Activated CD4-positive, alpha-beta T cell treated with anti-CD3 and anti-CD28 coated beads, Interleukin-2, amount 10 ng/mL, durations not matched to agents 7 days and 5 days (primary cell): ENCODE measurements at regions not wholly inside any gene's neighbourhood (a gene's known extent, or its start where the extent isn't known, plus 50 kb on each side); places are given as distances from the start of the nearest gene placed in this dataset.

Experiments used
- CTCF ChIA-PET: fragments of 350-600 bp; sonication (Branson Sonifier 250); formaldehyde crosslinking; loops from one replicate; lab custom pipeline; 2021; ENCODE audit warnings: antibody characterized with exemption; lab: Charles Lee
- POLR2A ChIA-PET: fragments of 350-600 bp; sonication (Branson Sonifier 250); formaldehyde crosslinking; loops from one replicate; lab custom pipeline; 2021; ENCODE audit warnings: antibody characterized with exemption; lab: Charles Lee
- DNase-seq: peaks from one replicate; pipeline ENCODE4 v3.0.0-alpha.2; 2020
- H3K27ac Mint-ChIP-seq: one replicate; pipeline ENCODE4 v1.8.0; 2021; ENCODE audit warnings: mild to moderate bottlenecking, moderate library complexity, mixed read lengths
- H3K27me3 Mint-ChIP-seq: one replicate; pipeline ENCODE4 v1.8.0; 2021; ENCODE audit warnings: mixed read lengths
- H3K36me3 Mint-ChIP-seq: one replicate; pipeline ENCODE4 v1.8.0; 2021; ENCODE audit warnings: low read depth, mixed read lengths
- H3K4me1 Mint-ChIP-seq: one replicate; pipeline ENCODE4 v1.8.0; 2021; ENCODE audit warnings: mixed read lengths
- H3K4me3 Mint-ChIP-seq: one replicate; pipeline ENCODE4 v1.8.0; 2021; ENCODE audit warnings: mild to moderate bottlenecking, moderate library complexity, mixed read lengths
- H3K9me3 Mint-ChIP-seq: one replicate; pipeline ENCODE4 v1.8.0; 2021; ENCODE audit warnings: mixed read lengths

DNA sequence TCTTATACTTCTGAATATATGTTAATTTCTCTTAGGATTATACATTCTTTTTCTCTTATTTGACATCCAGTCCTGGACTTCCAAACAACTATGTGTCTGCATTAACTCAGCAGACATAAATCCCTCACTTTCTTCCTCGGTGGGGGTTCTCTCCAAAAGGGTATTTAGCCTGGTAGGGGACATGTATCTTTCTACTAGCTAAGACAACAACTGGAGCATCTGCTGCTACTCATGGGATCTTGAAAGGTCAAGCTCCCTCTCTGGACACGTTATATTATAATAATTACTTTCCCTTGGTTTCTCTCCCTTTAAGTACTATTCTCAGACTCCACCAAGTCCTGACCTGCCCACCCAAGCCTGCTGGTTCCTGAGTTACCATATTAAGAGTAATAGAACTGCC is 983.7 kb upstream of the FLRT2 start:
- no peak overlapping the region for H3K27ac Mint-ChIP-seq
- no peak overlapping the region for H3K4me3 Mint-ChIP-seq
- CTCF ChIA-PET: no interaction called here
- DNase-seq: no peak
- peaks cover 10% of the 10 kb centered on the region for H3K9me3 Mint-ChIP-seq
- no peaks in the 10 kb centered on the region for H3K27me3 Mint-ChIP-seq
- POLR2A ChIA-PET: no interaction called here
- no peaks in the 10 kb centered on the region for H3K36me3 Mint-ChIP-seq
- no peaks in the 10 kb centered on the region for H3K4me1 Mint-ChIP-seq

DNA sequence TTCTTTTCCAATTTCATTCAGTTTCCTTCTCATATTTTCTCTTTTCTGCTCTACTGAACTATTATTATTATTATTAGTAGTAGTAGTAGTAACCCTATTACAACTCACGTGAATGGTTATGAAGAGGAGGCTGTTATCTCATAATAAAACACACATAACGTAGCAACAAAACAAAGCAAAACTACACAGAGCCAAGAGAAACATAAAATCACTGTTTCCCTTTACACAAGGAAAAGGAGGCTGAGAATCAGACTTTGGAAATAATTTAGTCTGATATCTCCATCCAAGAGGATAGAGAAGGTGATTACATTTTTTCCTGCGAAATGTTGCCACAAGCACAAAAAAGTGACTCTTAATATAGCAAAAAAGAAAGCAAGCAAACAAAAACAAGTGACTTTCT is 975.8 kb upstream of the FLRT2 start:
- Mint-ChIP-seq H3K4me1 (no peaks in the 10 kb centered on the region), H3K27me3 (no peaks in the 10 kb centered on the region), H3K36me3 (no peaks in the 10 kb centered on the region), H3K4me3 (no peak overlapping the region), H3K27ac (no peak overlapping the region), H3K9me3 (peaks cover 19% of the 10 kb centered on the region)
- POLR2A ChIA-PET: no interaction called here
- DNase-seq: no peak
- CTCF ChIA-PET: no interaction called here

DNA sequence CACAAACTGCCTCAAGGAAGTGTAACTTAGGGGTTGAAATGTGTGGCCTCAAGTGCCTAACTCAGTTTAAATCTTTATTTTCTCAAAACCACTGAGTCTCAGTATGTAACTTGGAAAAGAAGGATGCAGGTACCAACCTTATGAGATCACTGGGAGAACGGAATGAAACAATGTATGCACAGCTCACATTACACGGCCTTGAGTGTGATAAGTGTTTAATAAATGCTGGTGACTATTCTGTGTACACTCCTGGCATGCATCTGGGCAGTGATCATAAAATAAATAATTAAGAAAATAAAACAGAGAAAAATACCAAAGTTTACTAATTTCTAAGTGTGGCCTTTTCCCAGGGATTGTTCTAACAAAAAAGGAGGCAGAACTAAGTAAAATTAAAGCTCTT is 974.5 kb upstream of the FLRT2 start:
- POLR2A ChIA-PET: no interaction called here
- CTCF ChIA-PET: no interaction called here
- no peak for DNase-seq
- Mint-ChIP-seq H3K27me3 (no peaks in the 10 kb centered on the region), H3K9me3 (peaks cover 15% of the 10 kb centered on the region), H3K27ac (no peak overlapping the region), H3K4me1 (no peaks in the 10 kb centered on the region), H3K4me3 (no peak overlapping the region), H3K36me3 (no peaks in the 10 kb centered on the region)

DNA sequence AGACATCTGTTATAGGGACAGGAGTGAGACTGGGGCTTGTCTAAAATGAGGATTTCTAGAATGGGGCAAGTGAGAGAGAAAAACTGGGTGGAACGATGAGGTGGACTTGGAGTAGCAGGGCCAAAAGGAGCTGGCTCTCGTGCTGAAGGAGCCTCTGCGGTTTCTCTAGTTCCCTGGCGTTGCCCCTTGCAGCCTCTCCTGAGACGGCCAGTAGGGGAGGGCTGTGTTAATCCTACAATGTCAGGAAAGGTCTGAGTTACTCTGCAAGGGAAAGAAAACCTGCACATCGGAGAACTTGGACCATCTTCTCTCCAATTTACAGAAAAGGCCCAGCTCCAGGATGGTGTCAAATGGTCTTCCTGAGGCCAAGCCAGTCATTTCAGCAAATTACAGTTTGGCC is 963.8 kb upstream of the FLRT2 start:
- no peak for DNase-seq
- no peak overlapping the region for H3K27ac Mint-ChIP-seq
- H3K36me3 Mint-ChIP-seq: no peaks in the 10 kb centered on the region
- H3K9me3 Mint-ChIP-seq: peaks cover 9% of the 10 kb centered on the region
- no peak overlapping the region for H3K4me3 Mint-ChIP-seq
- no peaks in the 10 kb centered on the region for H3K27me3 Mint-ChIP-seq
- no peaks in the 10 kb centered on the region for H3K4me1 Mint-ChIP-seq
- ChIA-PET POLR2A (no interaction called here), CTCF (no interaction called here)

DNA sequence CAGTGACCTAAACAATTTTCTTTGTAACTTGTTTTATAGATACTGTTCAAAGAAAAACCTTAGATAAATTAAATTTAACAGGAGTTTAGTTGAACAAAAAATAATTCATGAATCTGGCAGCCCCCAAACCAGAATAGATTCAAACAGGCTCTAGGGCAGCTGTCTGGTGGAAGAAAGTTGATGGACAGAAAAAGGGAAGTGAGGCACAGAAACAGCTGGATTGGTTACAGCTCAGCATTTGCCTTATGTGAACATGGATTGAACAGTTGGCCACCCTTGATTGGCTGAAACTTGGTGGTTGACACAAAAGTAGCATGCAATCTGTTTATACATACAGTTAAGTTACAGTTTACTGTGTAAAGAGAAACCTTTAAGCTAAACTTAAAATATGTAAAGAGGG is 954.3 kb upstream of the FLRT2 start:
- no peak for DNase-seq
- Mint-ChIP-seq H3K36me3 (no peaks in the 10 kb centered on the region), H3K27me3 (no peaks in the 10 kb centered on the region), H3K4me1 (no peaks in the 10 kb centered on the region), H3K9me3 (peaks cover 3% of the 10 kb centered on the region), H3K27ac (no peak overlapping the region), H3K4me3 (no peak overlapping the region)
- CTCF ChIA-PET: no interaction called here
- POLR2A ChIA-PET: no interaction called here

DNA sequence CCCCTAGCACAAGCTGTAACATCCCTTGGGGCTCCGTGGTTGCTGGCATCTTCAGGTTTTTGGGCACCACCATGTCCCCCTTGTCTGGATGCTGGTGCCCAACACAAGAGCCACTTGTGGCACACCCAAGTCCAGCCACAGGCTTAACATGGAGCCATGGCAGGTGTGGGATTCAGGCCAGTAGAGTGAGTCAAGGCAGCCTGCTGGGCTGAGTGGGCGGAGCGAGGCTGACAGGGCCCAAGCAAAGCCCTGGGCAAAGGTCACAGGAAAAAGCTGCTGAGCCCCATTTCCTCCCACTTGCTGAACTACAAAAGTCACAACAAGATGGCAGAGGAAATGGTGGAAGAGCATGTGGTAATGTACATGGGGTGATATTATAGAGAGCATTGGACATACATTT is 950.7 kb upstream of the FLRT2 start:
- H3K27ac Mint-ChIP-seq: no peak overlapping the region
- POLR2A ChIA-PET: no interaction called here
- H3K27me3 Mint-ChIP-seq: no peaks in the 10 kb centered on the region
- no peaks in the 10 kb centered on the region for H3K36me3 Mint-ChIP-seq
- H3K4me3 Mint-ChIP-seq: no peak overlapping the region
- CTCF ChIA-PET: no interaction called here
- DNase-seq: no peak
- no peaks in the 10 kb centered on the region for H3K4me1 Mint-ChIP-seq
- H3K9me3 Mint-ChIP-seq: no peaks in the 10 kb centered on the region

DNA sequence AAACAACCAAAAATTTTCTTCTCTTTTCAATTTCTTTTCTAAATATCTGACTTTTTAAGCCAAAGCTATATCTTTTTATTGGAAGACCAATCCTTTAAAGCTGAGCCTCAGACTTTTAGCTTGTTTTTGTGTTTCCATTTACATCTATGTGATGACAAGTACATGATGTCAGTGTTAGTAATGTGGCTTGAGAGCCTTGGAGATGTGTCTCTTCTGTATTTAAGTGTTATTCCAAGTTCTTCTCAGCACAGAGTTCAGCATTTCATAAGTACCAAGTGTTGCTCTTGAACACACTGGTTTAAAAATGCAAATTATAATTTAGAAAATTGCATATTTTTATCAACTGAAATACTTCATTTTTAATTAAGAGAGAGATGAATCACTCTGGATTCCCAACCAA is 948.9 kb upstream of the FLRT2 start:
- Mint-ChIP-seq H3K4me3 (no peak overlapping the region), H3K9me3 (no peaks in the 10 kb centered on the region), H3K4me1 (no peaks in the 10 kb centered on the region), H3K27me3 (no peaks in the 10 kb centered on the region), H3K27ac (no peak overlapping the region), H3K36me3 (no peaks in the 10 kb centered on the region)
- ChIA-PET POLR2A (no interaction called here), CTCF (no interaction called here)
- no peak for DNase-seq

DNA sequence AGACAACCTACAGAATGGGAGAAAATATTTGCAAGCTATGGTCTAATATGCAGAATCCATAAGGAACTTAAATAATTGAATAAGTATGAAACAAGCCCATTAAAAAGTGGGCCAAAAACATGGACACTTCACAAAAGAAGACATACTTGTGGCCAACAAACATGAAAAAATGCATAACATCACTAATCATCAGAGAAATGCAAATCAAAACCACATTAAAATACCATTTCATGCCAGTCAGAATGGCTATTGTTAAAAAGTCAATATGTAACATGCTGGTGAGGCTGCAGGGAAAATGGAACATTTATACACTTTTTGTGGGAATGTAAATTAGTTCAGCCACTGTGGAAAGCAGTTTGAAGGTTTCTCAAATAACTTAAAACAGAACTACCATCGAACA is 945.4 kb upstream of the FLRT2 start:
- POLR2A ChIA-PET: no interaction called here
- Mint-ChIP-seq H3K4me1 (no peaks in the 10 kb centered on the region), H3K27me3 (no peaks in the 10 kb centered on the region), H3K4me3 (no peak overlapping the region), H3K27ac (no peak overlapping the region), H3K36me3 (no peaks in the 10 kb centered on the region), H3K9me3 (no peaks in the 10 kb centered on the region)
- DNase-seq: no peak
- CTCF ChIA-PET: no interaction called here

DNA sequence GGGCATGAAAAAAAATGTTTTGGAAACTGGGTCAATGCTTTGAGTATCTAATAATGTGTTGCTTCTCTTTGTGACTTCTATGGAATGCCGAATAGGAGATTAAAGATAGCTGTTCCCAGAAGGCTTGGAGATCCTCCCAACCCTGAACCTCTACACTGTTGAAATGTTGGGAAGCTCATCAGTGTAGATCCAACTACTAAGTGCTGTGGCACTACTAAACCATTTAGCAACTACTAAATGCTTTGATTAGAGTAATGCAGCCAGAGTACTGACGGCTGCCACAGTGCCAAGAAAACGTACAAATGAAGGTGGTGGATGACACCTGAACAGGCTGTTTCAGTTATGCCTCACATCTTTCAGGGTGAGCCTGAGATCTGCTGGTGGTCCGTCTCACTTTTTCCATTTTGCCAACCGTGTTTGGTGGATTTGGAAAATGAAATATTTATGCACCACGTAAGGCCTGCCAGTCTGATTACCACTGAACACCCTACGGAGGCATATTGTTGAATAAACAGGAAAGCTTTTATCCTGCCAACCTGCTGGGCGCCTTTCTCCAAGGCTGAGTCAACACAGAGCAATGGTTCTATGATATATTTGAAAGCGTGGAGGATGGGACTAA is 938.0 kb upstream of the FLRT2 start:
- CTCF ChIA-PET: no interaction called here
- H3K4me3 Mint-ChIP-seq: no peak overlapping the region
- H3K4me1 Mint-ChIP-seq: no peaks in the 10 kb centered on the region
- H3K27me3 Mint-ChIP-seq: no peaks in the 10 kb centered on the region
- no peak for DNase-seq
- POLR2A ChIA-PET: no interaction called here
- H3K9me3 Mint-ChIP-seq: peaks cover 4% of the 10 kb centered on the region
- no peaks in the 10 kb centered on the region for H3K36me3 Mint-ChIP-seq
- H3K27ac Mint-ChIP-seq: no peak overlapping the region

DNA sequence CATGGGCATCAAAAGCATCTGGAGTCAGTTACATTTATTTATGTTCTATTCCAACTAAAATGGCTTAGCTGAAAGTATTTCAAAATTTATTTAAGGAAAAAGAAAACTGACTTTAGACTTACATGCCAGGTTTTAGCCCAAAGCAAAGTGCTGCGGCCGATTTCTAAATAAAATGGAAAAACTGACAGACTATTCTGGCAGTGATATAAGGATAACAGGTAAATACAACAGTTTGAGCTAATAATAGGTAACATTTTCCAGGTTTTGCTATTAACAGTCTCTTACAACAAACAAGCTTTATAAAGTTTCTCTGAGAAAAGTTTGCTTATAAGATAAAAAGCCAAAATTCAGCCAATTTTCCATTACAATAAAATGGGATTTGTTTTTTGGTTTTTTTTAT is 937.2 kb upstream of the FLRT2 start:
- Mint-ChIP-seq H3K4me1 (no peaks in the 10 kb centered on the region), H3K36me3 (no peaks in the 10 kb centered on the region), H3K9me3 (peaks cover 4% of the 10 kb centered on the region), H3K27ac (no peak overlapping the region), H3K27me3 (no peaks in the 10 kb centered on the region), H3K4me3 (no peak overlapping the region)
- POLR2A ChIA-PET: no interaction called here
- CTCF ChIA-PET: no interaction called here
- DNase-seq: no peak

DNA sequence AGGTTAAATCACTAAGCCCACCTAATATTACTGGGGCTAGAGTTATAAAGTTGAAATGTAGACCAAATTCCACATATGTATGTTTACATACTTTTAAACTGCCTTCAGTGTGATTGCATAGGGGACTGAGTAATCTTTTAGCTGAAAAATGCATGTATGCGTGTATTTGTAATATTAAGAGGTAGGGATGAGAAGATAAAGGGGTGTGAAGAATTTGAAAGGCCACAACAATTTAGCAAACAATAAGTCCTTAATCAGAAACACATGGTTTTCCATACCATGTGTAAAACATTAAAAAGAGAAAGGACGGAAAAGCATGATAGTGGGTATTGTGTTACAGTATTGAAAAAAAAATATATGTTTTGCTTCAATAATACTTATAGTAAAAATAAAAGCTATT is 919.9 kb upstream of the FLRT2 start:
- Mint-ChIP-seq H3K27ac (no peak overlapping the region), H3K4me3 (no peak overlapping the region), H3K27me3 (no peaks in the 10 kb centered on the region), H3K4me1 (no peaks in the 10 kb centered on the region), H3K36me3 (no peaks in the 10 kb centered on the region), H3K9me3 (peaks cover under 1% of the 10 kb centered on the region)
- ChIA-PET POLR2A (no interaction called here), CTCF (no interaction called here)
- DNase-seq: no peak

DNA sequence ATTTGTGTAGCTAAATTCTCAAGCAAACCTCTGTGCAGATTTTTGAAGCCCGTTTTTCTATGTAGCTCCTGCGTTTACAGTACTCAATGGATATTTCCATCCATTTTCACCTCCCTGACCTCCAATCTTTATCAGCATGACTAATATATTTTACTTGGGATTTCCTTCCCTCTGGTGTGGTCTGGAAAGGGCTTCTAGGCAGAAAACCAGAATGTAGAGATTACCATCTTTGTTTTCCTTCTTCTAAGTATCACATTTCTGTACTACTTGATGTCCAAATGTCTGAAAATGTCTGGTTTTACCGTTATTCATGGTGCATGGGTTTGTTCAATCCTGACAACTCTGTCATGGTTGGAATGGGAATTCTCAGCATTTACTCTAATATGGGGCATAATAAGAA is 907.6 kb upstream of the FLRT2 start:
- POLR2A ChIA-PET: no interaction called here
- peaks cover 6% of the 10 kb centered on the region for H3K9me3 Mint-ChIP-seq

DNA sequence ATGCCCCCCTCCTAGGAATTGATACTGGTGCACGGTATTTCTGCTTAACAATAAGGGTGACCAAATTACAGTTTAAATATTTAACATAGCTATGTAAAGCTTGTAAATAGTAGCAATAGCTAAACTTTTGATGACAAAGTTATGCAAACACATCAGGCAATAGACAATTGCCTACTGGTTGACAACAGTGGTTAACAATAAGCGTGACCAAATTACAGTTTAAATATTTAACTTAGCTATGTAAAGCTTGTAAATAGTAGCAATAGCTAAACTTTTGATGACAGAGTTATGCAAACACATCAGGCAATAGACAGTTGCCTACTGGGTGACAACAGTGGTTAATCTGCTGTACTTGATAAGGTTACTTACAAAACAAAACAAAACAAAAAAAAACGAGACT is 886.5 kb upstream of the FLRT2 start:
- Mint-ChIP-seq H3K4me1 (no peaks in the 10 kb centered on the region), H3K27me3 (no peaks in the 10 kb centered on the region), H3K36me3 (no peaks in the 10 kb centered on the region), H3K4me3 (no peak overlapping the region), H3K27ac (no peak overlapping the region), H3K9me3 (no peaks in the 10 kb centered on the region)
- ChIA-PET POLR2A (no interaction called here), CTCF (no interaction called here)
- DNase-seq: no peak

More for the DNA sequence above, 907.6 kb upstream of the FLRT2 start:
- CTCF ChIA-PET: no interaction called here
- H3K4me1 Mint-ChIP-seq: no peaks in the 10 kb centered on the region
- DNase-seq: no peak
- no peak overlapping the region for H3K27ac Mint-ChIP-seq
- no peak overlapping the region for H3K4me3 Mint-ChIP-seq
- H3K27me3 Mint-ChIP-seq: no peaks in the 10 kb centered on the region
- no peaks in the 10 kb centered on the region for H3K36me3 Mint-ChIP-seq

DNA sequence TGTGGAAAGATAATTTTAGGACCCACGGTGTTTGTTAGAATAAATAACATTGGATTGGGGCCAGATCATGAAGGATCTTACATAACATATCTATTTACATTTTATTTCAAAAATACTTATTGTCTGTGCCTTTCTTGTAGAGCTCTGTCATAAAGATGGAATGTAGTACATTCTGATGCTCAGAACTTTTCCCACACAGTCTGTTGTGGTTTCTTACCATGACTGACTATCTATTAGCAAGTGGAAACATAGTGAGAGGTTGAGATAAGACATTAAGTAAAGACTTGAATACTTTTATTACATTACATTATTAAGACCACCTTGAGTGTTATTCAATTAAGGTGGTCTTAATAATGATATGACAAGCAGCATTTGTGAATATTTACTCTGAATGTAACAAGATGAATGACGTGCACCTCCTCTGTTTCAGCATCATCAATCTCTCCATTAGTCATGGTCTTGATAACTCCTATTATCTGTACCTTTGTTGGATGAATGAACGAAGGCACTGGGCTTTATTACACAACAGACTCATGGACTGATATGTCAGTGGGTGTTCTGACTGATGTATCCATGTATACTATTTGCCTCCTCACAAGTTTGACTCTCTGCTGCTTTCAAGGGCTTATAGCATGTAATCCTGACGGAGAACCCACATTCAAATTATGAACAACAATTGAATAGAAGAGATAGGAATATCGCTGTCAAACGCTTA is 883.0 kb upstream of the FLRT2 start:
- POLR2A ChIA-PET: no interaction called here
- no peak overlapping the region for H3K27ac Mint-ChIP-seq
- H3K27me3 Mint-ChIP-seq: no peaks in the 10 kb centered on the region
- no peaks in the 10 kb centered on the region for H3K4me1 Mint-ChIP-seq
- DNase-seq: no peak
- H3K36me3 Mint-ChIP-seq: no peaks in the 10 kb centered on the region
- no peak overlapping the region for H3K4me3 Mint-ChIP-seq
- peaks cover 10% of the 10 kb centered on the region for H3K9me3 Mint-ChIP-seq
- CTCF ChIA-PET: no interaction called here
